Transverse colon (tissue), 4 donors: ENCODE measurements at regions not wholly inside any gene's neighbourhood (a gene's known extent, or its start where the extent isn't known, plus 50 kb on each side); places are given as distances from the start of the nearest gene placed in this dataset.

Source experiments
- CTCF ChIP-seq, 5 experiments: fragments of 200-600 bp in 3 of 5; fragments of 450-650 bp in 2 of 5; sonication (generic) in 3 of 5; IDR thresholded peaks; 1 replicate in 2 of 5; 2 replicates in 3 of 5; pipeline ENCODE4 v1.5.1; 2016 to 2017; ENCODE audit warnings: antibody characterized with exemption in 5 of 5, inconsistent platforms in 3 of 5, mild to moderate bottlenecking in 2 of 5, moderate library complexity in 1 of 5
- EP300 ChIP-seq: sonication (generic); formaldehyde crosslinking; IDR thresholded peaks from one replicate; pipeline ENCODE4 v1.6.1; 2017; ENCODE audit warnings: antibody characterized with exemption, low read depth
- POLR2AphosphoS5 ChIP-seq, 3 donors: sonication (generic); formaldehyde crosslinking; IDR thresholded peaks; one replicate each; pipeline ENCODE4 v1.6.1; 2016; ENCODE audit warnings: antibody characterized with exemption in 3 of 3

GRCh38 chr10:36148207-36148606 is 506.1 kb upstream of the FZD8 start:
- TF ChIP-seq CTCF (IDR thresholded peaks at IDR 0.05) (no peak), POLR2AphosphoS5 (IDR thresholded peaks at IDR 0.05) (no peak), EP300 (no peak)
